ENCODE measurements at regions not wholly inside any gene's neighbourhood (a gene's known extent, or its start where the extent isn't known, plus 50 kb on each side); places are given as distances from the start of the nearest gene placed in this dataset.

DNA sequence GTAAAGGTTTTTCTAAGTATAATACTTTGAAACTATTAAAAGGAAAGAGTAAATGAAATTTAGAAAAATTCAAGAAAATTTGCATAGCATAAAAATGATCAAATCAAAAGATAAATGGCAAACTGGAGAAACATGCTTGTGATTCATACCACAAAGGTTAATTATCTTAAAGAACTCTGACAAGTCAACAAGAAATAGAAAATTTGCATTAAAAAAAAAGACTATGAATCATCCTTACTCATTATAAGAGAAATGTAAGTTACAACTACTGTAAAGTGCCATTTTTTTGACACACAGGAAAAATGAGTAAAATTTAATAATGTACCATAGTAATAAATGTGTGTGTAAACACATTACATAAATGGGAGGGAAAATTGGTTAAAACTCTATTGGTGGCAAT is 624.4 kb upstream of the C9orf72 start (continued):
- no peak for TF ChIP-seq ZBTB33 (IDR thresholded peaks at IDR 0.05; ENCODE audit: extremely low read depth, insufficient replicate concordance, low read length)
- no peak for TF ChIP-seq RAD21 (IDR thresholded peaks at IDR 0.05; ENCODE audit: low read depth)
- no peak for TF ChIP-seq ZFX (IDR thresholded peaks at IDR 0.05)
- TF ChIP-seq ZNF274 (IDR thresholded peaks at IDR 0.05; ENCODE audit: low read depth, low read length) = no peak

- no TSS peak for BruUV-seq (replicated peaks)
- H3K4me1 ChIP-seq (ENCODE audit: control insufficient read depth in 1 of 2, insufficient read depth in 2 of 2, low read length in 2 of 2) = no peaks in the 10 kb centered on the region
- no peak for TF ChIP-seq RAD21 (IDR thresholded peaks at IDR 0.05; ENCODE audit: low read depth)
- TF ChIP-seq SP1 (IDR thresholded peaks at IDR 0.05; ENCODE audit: low read depth) = no peak
- no peak for TF ChIP-seq EGR1 (IDR thresholded peaks at IDR 0.05; ENCODE audit: low read depth)
- no peak for TF ChIP-seq CEBPB (IDR thresholded peaks at IDR 0.05; ENCODE audit: low read depth)
- TF ChIP-seq ELF1 (IDR thresholded peaks at IDR 0.05; ENCODE audit: borderline replicate concordance, low read depth) = no peak
- no peak for TF ChIP-seq EZH2 (IDR thresholded peaks at IDR 0.05)
- no peak for TF ChIP-seq ZNF274 (IDR thresholded peaks at IDR 0.05; ENCODE audit: low read depth, low read length)
- no peak for TF ChIP-seq ZFX (IDR thresholded peaks at IDR 0.05)
- H3K4me3 ChIP-seq (replicated peaks in 1 of 2; ENCODE audit: low read depth in 1 of 2, low read length in 2 of 2) = no peak overlapping the region
- intact Hi-C loops (cut with micrococcal nuclease) = no loop called here
- H3K27ac ChIP-seq (ENCODE audit: low read depth, low read length) = no peak overlapping the region
- H3K27me3 ChIP-seq (ENCODE audit: insufficient read depth, low read length) = no peaks in the 10 kb centered on the region
- ChIA-PET RAD21 (ENCODE audit: low non-redundant PET in 1 of 2, low total read pairs in 2 of 2, uncharacterized antibody in 2 of 2, unreplicated experiment in 2 of 2) (no interaction called here), CTCF (no interaction called here), POLR2A (no interaction called here)
- ATAC-seq (no peak), DNase-seq (ENCODE audit: low read depth, low spot score) (no peak)
- no peaks in the 10 kb centered on the region for H3K79me2 ChIP-seq (ENCODE audit: insufficient read depth, low read length)
- no peak overlapping the region for H3K4me2 ChIP-seq (ENCODE audit: low read length)
- H3K36me3 ChIP-seq (ENCODE audit: control insufficient read depth in 1 of 2, insufficient read depth in 2 of 2, low read length in 2 of 2) = no peaks in the 10 kb centered on the region
- peaks cover 0 to 9% of the 10 kb centered on the region in 2 experiments; a peak in 2 of 4 replicates for H3K9me3 ChIP-seq (ENCODE audit: control insufficient read depth in 1 of 2, insufficient read depth in 1 of 2, low read depth in 1 of 2, low read length in 2 of 2)
- H3K9me2 ChIP-seq (ENCODE audit: insufficient read depth) = no peaks in the 10 kb centered on the region
- H4K20me1 ChIP-seq (ENCODE audit: insufficient read depth) = no peaks in the 10 kb centered on the region
- H3K9ac ChIP-seq (ENCODE audit: low read length) = no peak overlapping the region
- no peak overlapping the region for H2AFZ ChIP-seq (ENCODE audit: low read depth, low read length, poor library complexity, severe bottlenecking)
Measured at GRCh38 chr9:28203036-28203435, 629.8 kb upstream of the C9orf72 start.
